ENCODE measurements at regions not wholly inside any gene's neighbourhood (a gene's known extent, or its start where the extent isn't known, plus 50 kb on each side); places are given as distances from the start of the nearest gene placed in this dataset.

DNA sequence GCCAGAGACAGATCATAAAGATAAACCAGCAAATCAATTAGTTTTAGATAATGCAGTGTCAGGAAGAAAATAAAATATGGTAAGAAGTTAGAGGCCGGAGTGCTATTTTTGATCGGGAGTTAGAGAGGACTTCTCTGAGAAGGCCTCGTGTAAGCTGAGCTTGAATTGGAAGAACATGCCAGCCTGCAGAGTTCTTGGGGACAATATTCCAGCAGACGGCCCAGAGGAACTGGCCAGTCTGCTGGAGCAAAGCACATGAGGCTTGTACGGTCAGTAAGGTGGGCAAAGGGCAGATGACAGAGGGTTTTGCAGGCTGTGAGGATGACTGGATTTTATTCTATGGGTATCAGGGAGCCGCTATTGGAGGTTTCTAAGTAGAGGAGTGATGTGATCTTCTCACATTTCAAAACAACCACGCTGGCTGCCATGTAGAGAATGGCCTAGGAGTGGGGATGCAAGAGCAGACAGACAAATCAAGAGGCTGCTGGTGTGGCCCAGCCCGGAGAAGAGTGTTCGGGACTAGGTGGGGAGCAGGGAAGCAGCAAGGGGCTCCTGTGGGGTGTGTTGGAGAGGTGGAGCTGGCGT lies 84.0 kb downstream of the HES1 start:
- DNase-seq = no peak

DNA sequence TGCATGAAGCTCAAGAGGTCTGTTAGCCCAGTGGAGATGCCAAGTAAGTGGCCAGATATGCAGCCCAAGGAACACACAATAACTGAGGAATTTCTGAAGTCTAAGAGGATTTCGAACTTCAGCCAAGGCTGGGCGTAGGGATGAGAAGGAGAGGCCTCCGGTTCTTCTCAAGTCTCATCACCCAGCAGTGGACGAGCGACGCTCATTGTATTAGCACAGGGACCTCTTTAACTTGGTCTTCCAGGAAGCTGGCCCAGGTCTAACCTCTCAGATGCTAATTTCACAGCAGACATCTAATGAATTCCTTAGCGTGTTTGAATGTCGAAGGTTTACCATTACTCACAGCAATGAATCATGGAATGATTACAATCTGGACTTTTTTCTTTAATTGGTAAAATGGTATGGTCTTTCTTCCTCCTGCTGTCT lies 85.0 kb downstream of the HES1 start:
- no peak for DNase-seq

DNA sequence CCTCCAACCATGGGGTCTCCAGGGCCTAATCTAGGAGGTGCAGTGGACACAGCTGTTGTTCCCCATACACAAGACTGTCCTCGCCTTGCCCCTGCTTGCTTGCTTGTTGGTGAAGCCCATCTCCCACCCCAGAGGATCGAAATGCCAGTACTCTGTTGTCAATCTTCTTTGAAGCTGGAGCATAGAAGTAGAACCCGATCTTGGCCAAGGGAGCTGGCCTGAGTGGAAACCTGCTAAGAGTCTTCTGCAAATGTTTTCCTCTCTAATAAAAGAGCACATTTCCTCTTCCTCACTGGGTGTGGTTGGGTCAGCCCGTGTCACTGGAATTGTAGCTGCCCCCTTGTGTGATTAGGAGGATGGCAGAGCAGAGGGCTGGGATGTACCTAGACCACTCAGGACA lies 85.4 kb downstream of the HES1 start:
- DNase-seq = no peak

DNA sequence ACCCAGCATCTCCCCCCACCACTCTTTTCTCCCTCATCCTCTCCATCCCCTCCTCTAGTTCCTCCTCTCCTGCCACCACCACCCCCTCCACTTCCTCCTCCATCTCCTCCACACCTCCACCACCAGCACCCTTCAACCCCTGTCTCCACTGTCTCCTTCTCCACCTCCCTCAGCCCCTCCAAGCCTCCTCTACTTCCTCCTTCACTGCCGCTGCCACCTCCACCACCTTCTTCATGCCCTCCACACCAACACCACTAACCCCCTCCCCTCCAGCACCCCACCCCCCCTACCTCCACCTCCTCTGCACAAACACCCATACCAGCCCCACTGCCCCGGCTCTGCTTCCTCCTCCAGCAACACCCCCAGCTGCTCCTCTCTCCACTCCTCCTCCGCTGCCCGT lies 88.0 kb downstream of the HES1 start:
- DNase-seq = no peak

DNA sequence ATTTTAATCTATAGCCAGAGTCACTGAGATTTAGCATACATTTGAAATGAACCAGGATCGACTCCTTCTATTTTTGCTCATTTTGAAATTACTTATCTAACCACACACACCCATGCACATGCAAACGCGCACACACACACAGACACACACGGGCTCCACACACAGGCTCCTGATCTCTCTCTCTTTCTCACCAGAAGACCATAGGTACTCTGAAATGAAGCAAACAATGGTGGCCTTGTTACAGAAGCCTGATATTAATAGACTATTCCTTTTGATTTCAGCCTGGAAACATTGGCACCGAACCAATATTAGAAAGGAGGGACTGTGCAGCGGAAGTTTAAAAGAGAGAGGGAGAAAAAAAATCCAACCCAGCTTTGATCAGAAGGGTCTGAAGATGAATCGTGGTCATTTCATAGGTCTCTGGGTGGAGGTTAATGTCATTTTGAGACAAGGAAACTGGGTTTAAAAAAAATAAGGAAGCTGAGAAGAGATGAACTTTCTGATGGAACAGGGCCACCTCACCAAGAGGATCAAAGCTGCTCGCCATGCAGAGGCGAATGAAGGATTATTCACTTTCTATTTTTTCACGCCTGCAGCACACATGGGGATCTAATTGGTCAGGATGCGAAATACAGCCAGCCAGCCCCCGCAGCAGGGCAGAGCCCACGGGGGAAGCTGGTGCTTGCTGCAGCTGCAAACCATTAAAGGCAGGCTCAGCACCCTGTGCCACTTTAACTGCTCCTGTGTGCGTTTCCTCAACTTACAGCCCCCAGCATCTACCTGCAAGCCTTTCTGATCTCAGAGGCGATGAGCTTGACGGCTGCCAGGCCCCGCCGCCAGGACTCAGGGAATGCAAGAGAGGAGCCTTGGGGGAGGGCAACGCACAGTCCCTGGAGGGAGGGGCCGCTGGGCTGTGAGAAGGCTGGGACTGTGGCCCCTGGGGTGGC lies 88.8 kb downstream of the HES1 start:
- DNase-seq = no peak

DNA sequence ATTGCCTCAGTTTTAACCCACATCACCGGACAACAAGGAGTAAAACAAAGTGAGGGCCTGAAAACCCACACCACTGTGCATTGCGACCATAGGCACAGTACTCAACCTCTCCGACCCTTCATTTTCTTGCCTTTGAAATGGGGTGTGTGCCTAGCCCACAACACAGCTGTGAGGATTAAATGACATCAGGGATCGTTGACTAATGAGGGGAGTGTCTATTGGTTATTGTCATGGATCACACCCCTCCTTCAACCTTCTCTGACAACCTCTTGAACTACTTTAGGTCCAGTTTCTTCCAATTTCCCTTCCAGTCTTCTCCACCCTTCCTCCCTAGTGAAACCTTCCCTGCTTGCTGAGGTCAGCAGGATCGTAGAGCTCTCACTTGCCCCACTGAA lies 89.5 kb downstream of the HES1 start:
- DNase-seq = no peak

DNA sequence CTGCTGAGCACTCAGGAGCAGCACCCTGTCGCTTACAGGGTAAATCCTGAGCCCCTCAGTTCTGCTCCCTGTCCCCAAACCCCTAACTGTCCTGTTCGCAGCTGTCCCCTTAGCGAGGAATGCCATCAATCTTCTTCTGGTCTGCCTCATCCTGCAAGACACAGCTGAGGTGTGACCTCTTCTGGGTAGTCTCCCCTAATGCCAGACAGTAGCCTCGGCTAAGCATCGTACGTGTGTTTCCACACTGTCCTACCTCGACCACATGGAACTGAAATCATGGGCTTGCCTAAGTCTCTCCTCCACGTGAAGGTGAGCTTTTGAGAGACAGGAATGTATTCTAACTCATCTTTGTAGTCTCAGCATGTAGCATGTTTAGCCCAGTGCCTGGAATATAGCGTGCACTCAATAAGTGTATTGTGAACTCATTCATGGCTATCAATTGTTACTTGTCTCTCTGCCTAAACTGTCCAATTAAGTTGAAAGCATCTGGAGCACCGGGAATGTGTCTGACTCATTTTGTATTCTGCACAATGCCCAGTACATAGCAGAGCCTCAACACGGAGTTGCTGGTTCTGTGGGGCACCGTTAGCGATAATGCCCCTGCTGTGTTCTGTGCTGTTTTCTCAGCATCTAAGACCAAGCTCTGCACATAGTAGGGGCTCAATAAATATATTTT lies 90.2 kb downstream of the HES1 start:
- no peak for DNase-seq

DNA sequence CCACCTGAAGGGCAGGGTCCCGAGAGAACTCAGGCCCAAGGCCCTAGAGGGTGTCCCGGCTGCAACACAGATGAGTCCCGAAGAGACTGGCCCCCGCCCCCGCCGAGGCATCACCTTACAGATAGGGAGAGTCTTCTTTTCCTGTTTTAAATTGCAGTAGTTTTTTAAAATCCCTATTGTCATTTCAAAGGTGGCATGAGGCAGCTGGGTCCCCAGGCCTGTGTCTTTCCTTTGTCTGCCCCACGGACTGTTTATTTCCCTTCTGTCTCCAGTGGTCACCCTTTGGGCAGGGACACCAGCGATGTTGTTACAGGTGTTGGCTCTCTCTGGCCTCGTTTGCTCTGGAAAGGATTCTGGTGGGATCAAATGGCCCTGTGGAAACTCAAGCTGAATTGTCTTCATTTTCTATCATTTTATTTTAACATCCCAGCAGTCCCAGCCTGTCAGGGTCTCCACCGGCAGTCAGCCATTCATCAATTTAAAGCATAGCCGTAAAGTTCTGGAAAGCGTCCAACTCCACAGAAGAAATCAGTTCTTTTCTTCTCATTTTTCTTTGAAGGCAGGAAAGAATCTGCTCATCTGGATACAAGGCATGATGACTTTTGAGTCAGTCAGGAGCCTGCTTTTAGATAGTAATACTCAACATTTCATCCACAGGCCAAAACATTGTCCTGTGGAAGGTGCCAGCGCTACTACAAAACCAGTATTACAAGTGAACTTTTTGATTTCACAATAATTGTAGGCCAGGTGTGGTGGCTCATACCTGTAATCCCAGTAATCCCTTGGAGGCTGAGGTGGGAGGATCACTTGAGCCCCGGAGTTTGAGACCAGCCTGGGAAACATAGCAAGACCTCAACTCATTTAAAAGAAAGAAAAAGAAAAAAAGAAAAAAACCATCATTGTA lies 96.2 kb downstream of the HES1 start:
- DNase-seq = no peak

DNA sequence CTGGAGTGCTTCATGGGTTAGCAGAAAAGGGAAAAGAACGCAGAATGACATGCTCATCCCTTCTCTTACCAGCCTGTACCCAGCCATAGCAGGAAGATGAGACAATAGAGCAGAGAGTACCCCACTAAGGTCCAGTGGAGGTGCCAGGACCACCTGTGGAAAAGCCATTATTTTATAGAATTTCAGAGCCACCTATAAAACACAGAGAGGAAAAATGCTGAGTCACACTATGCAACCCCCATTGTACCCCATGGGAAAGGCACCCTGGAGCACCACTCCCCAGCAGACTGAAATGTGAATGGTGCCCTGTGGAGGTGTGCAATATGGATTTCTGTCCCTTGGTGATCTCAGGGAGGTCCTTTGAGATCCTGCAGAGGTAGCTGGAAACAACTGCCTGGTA lies 97.2 kb downstream of the HES1 start:
- no peak for DNase-seq

DNA sequence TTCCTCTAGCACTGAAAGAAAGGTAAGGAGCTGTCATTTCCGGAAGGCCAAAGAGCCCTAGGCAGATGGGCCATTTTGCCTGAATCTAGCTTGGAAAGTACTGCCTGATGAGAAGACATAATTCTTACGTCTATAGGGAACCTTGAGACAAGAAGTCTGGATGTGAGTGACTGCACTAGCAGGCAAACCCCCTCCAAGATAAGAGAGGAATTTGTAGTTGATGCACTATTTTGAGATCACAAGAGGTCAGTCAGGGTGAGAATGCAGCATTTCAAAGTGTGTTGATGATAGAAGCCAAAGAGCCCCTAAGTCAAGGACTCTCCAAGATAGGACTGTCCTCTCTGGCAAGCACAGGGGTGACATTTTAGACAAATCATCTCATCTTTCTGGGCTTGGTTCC lies 99.2 kb downstream of the HES1 start:
- no peak for DNase-seq

DNA sequence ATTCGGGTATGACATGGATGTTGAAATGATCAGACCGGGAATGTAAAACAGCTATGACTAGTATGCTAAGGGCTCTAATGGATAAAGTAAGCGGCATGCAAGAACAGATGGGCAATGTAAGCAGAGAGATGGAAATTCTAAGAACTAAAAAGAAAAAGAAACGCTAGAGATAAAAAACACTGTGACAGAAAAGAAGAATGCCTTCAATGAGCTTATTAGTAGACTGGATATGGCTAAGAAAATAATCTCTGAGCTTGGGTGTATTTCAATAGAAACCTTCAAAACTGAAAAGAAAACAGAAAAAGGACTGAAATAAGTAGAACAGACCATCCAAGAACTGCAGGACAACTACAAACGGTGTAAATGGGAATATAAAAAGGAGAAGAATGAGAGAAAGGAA lies 101.2 kb downstream of the HES1 start:
- DNase-seq = no peak

DNA sequence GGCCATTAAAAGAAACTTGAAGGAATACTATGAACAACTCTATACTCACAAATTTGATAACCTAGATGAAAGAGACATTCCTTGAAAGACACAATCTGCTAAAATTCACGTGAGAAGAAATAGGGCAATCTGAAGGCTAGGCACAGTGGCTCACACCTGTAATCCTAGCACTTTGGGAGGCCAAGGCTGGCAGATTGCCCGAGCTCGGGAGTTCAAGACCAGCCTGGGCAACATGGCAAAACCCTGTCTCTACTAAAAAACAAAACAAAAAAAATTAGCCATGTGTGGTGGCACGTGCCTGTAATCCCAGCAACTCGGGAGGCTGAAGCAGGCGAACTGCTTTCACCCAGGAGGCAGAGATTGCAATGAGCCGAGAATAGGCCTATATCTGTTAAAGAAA lies 104.8 kb downstream of the HES1 start:
- no peak for DNase-seq

DNA sequence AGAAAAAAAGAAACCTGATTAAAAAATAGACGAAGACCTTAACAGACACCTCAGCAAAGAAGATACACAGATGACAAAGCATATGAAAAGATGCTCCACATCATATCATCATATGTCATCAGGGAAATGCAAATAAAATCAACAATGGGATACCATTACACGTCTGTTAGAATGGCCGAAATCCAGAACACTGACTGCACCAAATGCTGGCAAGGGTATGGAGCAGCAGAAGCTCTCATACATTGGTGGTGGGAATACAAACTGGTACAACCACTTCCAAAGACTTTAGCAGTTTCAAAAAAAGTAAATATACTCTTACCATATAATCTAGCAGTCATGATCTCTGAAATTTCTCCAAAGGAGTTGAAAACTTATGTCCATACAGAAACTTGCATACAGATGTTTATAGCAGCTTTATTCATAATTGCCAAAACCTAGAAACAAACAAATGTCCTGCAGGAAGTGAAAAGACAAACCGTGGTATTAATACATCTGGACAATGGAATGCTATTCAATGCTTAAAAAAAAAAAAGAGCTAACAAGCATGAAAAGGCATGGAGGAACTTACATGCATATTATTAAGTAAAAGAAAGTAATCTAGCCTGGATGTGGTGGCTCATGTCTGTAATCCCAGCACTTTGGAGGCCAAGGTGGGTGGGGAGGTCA lies 107.4 kb downstream of the HES1 start:
- no peak for DNase-seq

DNA sequence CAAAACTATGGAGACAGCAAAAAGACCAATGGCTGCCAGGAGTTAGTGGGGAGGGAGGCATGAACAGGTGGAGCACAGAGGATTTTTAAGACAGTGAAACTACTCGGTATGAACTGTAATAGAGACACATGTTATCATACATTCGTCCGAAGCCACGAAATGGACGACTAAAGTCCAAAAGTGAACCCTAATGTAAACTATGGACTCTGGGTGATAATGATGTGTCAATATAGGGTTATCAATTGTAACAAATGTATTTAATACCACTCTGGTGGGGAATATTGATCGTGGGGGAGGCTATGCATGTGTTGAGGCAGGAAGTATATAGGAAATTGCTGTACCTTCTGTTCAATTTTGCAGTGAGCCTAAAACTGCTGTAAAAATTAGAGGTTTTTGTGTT lies 107.0 kb downstream of the CPN2 start:
- no peak for DNase-seq

DNA sequence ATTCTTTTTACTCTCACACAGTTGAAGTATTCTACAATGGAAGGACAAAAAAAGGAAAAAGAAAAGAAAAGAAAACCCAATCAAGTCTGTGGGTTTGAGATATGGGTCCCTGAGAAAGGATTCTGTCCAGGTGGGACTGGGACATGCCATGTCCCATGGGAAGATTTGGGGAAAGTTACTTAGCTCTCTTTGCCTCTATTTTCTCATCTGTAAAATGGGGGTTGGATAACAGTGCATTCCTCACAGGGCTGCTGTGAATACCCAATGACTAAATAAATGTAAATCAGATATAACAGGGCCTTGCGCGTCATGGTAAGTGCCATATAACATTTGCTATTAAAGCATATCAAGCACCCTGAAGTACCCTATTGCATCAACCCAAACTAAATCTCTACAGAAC lies 105.7 kb downstream of the CPN2 start:
- no peak for DNase-seq

DNA sequence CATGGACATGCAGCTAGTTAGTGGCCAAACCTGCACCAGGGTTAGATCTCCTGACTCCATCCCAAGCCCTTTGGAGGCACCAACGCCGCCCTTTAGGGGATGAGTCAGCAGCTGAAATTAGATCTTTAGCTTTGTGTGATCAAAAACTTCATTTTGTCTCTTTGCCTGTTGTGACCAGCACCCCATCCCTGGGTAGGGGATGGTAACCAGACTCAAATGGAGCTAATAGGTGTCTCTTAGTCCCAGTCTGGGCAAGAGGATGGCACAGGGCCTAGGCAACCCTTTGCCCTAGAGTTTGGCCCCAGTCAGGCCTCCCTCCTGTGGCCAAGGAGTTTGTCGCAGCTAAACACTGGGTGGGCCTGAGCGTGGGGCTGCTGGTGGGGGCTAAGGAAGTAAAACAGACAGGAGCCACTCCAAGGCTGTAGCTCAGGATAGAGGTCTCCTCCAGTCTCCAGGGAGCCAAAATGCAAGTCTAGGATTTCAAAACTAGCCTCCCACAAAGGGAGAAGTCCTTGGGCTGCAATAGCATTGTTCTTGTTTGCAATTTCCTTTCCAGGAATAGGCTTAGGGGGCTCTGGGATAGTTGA lies 105.1 kb downstream of the CPN2 start:
- no peak for DNase-seq

DNA sequence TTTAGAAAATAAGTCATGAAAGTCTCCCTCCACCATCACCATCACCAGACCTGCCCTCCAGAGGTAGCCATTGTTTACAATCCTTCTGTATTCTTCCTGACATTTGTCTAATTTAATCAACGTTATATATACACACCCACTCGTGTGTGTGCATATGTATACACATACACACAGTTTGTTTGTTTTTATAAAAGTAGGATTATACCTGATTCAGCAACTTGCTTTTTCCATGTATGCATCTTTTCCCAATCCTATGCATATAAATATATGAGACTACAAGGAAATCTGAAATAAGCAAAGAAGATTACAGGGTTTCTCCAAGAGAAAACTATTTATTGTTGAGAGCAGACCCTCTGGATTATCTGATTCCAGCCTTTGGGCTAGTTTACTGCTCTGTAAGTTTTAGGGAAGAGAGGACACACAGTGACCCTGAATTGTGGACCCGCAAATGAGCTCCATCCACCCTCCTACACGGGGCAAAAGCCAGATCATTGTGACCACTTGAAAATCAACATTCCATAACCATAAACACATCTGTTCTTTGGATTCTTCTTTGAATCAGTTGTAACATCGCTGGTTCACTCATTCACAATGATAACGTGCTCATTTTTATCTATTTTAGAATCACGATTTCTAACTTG lies 104.3 kb downstream of the CPN2 start:
- no peak for DNase-seq

DNA sequence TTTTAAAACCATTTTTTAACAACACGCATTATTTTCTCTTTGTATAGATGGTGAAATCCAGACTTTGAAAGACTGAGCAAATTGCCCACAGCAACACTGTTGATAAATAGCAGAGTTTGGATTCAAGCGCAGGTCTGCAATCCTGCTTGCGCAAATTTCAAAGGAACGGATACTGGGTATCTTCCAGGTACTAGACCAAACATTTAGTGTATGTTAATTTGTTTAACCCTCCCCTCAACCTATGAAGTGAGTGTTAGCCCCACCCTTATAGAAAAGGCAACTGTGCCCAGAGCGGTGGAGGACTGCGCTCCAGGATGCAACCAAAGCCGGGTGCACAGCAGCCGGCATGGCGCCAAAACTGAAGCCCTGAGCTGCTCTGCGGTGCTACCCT lies 103.8 kb downstream of the CPN2 start:
- no peak for DNase-seq

DNA sequence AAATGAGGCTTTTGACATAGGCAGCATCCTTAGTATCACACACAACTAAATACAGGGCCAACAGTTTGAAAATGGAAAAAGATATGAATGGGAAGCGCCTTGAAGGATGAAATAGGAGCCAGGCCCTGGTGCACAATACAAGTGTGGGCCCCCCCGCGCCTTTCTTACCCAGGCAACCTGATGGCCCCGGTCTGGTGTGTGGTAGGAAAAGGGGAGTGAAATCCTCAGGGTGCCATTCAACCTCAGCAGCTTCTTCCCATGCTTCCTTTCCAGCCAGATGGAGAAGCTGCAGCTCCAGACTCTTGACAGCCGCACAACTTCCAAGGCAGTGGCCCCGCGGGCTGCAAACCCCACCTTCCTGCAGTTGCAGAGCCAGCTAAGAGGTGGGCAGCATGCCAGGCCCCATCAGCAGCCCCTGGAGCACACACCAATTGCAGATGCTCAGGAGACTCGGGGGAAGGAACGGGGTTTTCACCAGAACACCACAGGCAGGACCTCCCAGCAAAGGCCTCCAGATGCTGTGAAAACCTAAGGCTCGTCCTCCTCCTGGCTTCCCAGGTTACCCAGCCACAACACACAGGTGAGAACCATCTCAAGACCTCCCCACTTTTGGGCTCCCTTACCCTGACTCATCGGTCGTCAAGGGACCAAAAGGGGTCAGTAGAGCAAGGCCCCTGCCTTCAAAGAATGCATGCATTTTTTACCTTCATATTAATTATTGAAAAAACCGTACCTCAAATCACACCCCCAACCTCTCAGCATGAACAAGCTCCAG lies 101.6 kb downstream of the CPN2 start:
- no peak for DNase-seq

DNA sequence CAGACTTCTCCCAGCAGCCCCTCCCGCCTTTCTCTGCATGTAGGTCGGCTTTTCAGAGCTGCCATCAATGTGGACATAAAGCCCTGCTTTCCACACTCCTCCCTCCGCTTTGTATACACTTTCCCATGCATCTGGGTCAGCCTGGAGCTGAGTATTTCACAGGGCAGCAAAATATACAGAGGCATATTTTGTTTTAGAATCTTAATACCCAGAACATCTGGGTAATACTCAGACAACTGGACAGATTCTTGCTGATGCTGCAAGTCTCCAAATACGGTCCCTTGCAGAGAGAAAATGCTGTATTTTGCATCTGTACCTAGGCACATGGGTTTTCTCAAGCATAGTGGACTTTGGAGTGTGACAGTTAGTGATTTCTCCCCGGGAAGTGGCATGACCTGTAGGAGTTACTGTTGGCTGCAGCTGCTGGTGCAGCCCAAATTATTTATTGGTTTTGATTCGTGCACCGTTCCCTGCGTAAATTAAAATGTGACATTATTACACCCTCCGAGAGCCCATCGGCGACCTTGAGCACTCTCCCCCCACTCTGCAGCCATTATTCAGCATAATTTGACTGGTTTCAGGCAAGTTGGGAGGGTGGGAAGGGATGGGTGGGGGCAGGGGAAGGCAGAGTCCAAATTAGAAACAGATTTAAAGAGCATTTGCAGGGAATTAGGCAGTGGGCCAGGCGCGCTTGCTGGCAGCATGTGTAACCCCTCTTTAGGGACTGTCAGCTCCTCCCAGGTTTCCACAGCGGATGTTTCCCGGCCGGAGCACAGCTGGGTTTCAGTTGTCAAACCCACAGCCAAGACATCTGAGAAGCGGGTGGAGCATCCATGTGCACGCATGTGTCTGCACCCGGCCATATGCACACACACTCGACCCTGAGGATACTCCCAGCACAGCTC lies 100.8 kb downstream of the CPN2 start:
- no peak for DNase-seq

All from stimulated activated CD4-positive, alpha-beta T cell treated with anti-CD3 and anti-CD28 coated beads, Interleukin-4, amount 100 ng/mL, for 4 hours (primary cell).